HG02678 (cell line): ENCODE measurements at regions not wholly inside any gene's neighbourhood (a gene's known extent, or its start where the extent isn't known, plus 50 kb on each side); places are given as distances from the start of the nearest gene placed in this dataset.

Experiments used
- ATAC-seq: cut with Tn5 transposase; IDR thresholded peaks from one replicate; pipeline ENCODE4 v1.9.1; 2021; ENCODE audit warnings: mild to moderate bottlenecking, moderate library complexity; ENCODE audit not compliant: unreplicated experiment

DNA sequence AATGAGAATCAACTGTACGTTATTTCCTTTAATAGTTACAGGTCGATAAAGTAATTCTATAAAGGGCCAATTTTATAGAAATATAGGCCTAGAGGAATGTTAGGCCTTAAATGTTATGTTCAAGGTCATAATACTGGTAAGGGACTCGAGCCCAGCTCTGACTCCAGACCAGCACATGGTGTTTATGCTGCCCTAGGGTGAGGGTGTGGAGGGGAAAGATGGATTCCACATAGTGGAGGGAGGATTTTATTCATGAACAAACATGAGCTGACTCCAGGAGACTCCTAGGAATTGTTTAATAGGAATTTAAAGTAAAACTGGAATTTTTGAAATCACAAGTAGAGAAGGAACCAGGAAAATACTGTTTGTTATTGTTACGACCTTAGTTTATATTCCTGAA lies 139.9 kb downstream of the LACC1 start:
- no peak for ATAC-seq

DNA sequence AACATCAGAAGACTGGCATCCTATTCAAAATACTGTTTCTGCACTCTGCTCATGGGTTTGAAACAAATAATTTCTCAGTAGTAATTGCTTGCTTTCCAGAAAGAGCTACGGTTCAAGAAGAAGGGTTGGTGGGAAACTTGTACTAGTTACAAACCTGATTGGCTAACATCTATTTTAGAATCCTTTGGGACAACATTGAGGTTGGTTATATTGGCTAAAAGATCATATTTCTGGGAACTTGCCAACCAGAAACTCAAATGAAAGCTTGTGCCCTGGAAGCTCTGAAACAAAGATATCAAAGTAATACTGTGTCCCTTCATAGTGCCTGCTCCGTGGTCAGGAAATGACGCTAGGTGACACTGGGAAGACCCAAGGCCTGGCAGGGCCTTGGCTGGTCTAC lies 141.7 kb downstream of the LACC1 start:
- ATAC-seq, result no peak

DNA sequence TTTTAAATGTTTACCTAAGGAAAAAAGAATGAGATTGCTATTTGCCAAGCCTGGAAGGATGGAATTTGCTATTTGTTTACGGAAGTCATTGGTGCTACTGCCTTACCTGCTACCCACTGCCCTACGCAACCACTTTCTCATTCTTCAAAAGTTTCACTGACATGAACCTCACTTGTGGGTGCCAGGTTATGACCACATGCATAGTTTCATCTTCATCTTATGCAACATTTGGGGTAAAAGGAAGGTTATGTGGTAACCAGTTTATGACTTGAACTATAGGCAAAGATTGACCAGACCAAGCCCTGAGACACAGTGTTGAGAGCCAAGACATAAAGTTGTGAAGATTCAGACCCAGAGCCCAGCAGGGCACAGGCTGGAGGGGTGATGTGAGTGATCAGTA lies 142.5 kb downstream of the LACC1 start:
- ATAC-seq, result no peak

DNA sequence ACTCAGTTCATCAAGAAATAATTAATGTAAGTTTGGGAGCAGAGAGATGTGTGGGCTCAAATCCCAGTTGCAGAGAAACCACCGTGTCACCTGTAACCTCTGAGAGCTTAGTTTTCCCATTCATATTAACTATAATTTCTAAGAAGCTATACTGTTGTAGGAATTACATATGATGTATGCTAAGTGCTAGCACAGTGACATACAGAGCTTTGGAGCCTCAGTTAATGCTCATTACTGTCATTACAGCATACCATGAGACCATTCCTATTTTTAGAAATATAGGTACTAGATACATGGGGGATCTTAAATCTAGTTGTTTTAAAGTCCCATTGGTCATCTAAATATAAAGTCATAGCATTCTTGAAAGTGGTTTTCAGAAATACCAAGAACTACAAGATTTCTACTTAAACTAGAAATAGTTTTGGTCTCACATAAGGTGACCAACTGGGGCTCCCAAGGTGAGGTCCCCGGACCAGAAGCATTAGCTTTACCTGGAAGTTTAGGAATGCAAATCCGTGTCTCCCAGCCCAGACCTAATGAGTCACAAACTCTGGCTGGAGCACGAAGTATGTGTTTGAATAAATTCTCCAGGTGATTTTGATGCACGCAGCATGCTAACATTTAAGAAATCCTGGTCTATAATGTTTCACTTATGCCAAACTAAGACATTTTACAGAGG lies 144.6 kb downstream of the LACC1 start:
- ATAC-seq, result no peak

DNA sequence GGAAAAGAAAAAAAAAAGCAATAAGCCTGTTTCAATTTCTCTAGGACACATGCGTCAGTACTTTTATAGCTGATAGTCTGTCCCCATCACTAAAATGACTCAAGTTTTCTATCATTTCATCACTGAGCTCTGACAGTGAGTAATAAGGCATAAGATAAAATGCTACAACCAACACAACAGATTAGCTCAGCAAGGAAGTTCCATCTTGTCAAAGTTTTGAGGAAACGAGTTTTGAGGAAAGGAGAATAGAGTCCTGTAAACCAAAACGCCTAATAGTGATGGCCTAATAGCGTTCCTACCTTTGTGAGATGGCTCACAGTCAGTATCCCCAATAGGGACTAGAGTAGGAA lies 145.1 kb downstream of the LACC1 start:
- ATAC-seq, result no peak

DNA sequence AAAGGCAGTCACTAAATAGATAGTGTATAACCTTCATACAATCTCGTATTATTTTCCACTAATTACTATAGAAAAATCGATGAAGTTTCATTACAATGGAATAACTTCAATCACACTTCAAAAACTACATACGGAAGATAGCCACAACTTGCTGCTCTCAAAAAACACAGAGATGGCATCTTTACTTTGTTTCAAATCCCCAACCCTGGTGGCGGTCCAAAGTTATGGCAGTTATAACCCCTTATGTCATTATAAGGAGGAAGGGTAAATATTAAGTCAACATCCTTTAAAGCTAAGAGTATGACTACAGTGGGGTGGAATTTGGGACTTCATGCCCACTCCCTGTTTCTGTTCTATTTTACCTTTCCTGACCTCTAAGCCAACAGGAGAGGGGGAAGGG lies 146.5 kb downstream of the LACC1 start:
- no peak for ATAC-seq

DNA sequence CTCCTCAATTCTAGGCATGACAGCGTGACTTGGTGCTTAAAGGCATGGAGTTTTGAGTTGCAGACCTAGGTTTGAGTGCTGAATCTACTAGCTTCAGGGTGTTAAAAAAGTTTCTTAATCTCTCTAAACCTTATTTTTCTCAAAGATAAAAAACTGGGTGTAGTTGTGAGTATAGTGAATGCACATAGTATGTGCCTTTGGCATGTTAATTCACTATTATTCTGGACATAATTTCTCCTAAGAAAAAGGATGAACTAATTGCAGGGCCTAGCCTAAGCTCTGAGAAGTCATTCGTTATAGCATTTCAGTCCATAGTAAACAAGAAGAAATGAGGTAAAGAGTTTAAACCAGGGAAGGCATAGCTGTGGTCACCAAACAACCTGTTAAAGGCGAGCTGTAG lies 149.0 kb downstream of the LACC1 start:
- no peak for ATAC-seq

DNA sequence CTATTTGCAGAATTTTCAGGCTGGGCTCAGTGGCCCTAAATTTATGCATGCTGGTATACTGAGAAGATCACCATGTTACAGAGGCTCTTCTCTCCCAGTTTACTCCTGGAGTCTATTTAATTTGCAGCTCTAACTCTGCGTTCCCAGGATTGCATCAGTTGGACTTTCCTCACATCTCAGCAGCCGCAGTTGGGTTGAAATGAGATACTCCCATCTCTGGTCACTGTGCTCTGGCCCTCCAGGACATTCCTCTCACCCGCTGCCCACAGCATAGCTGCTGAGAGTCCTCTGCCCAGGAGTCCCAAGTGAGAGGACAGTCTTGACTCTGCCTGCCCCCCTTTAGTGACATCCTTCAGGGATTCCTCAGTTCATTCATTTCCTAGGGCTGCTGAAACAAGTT lies 150.9 kb downstream of the LACC1 start:
- ATAC-seq, result no peak

DNA sequence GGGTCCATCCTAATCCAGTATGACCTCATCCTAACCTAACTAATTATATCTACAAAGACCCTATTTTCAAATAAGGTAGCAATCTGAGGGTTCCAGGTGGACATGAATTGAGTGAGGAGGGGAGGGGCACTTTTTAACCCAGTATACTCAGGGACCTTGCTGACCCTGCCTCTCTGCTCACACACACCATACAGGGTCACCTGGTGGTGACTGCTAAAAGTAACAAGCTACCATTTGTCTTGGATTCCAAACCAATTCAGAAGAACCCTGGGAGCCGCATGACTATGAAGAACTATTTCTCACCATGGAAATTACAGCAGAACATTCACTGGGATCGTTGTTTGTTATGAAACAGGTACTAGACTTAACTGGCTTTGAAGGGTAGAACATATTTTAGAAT lies 151.9 kb downstream of the LACC1 start:
- no peak for ATAC-seq

DNA sequence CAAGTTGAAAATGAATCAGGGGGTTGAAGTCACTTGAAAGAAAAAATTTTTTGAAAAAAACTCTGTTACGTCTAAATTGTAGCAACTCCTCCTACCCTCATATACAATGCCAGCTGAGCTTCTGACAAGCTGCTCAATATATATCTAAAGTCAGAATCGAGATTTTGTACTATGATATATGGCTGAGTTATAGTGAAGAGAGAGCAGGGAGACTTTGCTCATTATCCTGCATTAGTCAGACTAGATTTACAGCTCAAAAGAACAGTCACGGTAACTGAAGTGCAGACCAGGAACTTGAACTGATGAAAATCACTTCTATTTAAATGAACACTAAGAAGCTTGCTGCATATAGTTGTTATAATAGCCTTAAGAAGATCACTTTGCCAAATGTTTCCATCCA lies 153.1 kb downstream of the LACC1 start:
- ATAC-seq, result no peak

DNA sequence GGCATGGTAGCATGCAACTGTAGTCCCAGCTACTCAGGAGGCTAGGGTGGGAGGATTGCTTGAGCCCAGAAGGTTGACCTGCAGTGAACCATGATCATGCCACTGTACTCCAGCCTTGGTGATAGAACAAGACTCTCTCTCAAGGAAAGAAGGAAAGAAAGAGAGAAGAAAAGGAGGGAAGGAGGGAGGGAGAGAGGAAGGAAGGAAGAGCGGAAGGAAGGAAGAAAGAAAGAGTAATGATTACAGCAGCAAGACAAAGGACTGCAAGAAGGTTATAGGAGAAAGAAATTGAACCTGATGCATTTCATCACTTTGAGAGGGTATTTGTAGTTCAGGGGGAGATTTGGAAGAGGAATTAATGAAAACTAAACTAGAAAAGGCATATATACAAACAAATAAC lies 155.7 kb downstream of the LACC1 start:
- ATAC-seq, result no peak

DNA sequence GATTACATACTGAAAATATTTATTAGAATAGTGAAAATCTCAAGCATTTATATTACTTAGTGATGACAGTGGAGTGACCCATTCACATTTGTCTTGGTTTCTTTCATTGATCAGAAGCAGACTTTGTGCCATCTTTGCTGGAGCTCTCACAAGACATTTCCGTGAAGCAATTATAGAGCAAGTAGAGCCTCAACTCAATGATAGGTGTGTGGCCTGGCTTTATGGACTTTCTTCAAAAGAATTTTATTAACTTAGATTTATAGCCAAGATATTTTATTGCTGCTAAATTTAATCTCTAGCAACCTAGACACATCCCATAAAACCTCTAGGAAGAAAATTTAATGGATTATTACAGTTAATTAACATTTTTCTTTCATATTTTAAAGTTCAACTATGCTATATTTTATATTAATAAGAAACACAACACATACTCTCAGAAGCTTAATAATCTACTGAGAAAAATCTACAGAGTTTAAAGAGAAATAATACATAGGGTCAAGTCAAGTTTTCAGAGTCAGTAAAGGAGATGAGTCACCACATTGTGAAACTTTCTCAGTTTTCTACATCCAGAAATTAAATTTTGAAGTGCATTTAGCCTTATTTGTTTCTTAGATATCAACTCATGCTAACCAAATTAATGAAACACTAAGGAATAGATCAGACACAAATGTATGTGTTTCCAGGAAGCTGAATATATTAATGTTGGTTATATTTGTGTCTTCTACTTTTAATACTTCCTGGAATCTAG lies 160.5 kb downstream of the LACC1 start:
- no peak for ATAC-seq

DNA sequence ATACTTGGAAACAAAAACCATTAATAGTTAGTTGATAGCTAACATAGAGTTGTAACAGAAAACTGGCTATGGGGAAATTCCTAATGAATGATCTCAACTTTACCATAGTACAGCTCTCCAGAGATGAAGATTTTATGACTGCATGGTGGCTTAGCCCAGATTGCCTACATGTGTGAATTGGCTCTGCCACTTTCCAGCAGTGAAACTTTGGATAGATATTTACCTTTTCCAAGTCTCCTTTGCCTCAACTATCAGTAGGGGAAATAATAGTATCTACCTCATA lies 161.1 kb downstream of the LACC1 start:
- no peak for ATAC-seq

DNA sequence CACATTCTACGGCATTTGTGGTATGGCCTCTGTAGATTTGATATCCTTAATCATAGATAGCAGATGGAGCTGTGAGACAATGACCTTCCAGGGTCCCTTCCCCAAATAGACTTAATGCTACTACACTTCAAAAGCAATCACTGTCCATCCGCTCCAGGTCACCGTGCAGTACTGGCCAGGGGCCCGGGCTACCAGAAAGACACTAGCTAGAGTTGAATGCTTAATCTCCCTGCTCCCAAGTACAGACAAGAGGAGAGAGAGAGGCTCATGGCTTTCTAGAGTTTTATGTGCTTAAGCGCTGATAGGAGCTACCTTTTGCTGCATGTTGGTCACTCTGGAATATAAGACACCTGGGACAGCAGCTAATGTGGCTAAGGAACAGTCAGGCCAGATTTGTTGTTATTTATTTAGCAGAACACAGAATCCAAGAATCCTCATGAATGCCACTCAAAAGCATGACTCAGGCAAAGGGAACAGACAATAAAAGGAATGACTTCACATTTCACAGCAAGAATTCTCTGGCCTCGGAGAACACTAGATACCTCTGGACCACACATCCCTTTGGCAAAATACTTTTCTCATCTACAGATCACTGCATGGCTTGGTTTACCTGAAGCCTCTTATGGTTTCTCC lies 165.0 kb downstream of the LACC1 start:
- ATAC-seq, result no peak

DNA sequence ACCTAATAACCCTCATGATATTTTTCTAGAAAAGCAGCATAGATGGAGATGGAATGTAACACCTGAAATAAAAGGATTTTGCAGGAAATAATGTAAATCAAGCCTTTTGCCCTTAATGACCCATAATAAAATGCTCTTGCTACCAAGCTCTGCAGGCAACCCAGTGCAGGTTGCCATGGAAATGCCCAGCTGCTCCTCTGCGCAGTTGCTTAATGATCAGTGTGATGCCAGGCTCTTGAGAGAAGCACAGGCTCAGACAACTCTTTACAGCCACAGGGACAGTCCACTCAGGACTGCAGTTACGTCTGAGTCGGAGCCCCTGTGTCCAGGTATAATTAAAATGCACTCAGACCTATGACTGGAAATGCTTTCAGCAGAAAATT lies 165.5 kb downstream of the LACC1 start:
- no peak for ATAC-seq

DNA sequence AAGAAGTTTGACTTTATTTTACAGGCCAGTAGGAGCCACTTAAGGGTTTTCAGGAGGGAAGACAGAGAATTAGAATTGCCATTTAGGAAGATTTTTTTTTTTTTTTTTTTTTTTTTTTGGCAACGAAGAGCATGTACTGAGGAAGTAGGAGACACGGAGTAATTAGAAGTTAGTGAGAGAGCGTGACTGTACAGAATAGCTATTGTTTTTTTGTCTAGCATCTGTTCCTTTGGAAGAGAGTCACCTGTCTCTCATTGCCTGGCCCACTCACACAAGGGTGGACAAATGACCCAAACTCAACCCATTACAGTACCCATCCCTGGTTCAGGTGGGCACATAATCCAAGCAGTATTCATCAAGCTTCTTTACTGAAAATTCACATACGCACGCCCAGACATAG lies 166.7 kb downstream of the LACC1 start:
- ATAC-seq, result no peak

DNA sequence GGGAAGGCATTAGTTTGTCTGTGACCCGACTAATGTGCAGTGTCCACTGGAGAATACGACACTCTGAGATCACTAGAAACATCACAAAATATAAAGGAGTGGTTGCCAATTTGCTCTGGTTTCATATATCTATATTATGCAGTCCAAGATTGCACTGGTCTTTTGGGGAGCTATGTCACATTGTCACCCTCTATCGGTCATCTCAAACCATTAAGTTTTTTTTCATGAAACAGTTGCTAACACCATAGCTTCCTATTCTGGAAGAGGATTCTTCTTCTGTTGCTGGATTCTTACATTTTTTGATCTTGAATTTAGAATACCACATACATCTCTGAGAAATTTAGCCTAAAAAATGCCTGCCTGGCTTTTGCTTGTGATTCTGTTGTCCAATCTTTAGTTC lies 168.6 kb downstream of the LACC1 start:
- no peak for ATAC-seq

DNA sequence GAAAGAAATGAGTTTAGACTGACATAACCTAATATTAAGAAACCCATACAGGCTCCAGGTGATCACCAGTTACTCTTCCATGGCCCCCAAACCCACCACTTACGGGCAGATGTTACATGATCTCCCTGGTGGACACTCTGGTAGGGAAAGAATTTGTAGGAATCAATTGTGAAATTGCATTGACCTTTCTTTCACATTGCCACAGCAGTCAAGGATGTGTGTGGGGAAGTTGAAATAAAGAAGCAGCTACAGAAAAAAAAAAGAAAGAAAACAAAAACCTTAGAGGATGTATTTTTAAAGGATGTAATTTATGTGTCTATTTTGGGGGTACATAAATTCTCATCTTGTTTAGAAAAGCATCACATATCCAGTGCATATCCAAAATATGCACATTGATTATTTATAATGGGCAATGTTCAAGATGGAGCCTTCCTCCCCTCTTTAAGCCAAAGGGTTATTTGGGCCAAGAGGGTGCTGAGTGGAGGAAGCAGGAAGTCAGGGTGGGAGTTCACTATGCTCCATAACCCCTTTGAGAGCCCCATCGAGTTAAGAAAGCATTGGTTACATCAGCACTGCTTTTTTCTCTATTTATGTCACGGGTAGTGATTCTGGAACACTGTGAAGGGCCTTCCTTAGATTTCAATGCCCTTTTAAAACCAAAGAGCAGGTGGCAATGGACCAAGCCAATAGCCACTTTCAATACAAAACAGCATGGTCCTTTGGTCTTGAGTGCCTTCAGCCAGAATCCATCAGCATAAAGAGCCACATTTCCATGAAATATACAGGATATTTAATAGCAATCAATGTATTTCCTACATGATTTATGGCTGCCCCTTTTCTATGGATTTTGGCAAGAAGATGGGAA lies 169.6 kb downstream of the LACC1 start:
- no peak for ATAC-seq

DNA sequence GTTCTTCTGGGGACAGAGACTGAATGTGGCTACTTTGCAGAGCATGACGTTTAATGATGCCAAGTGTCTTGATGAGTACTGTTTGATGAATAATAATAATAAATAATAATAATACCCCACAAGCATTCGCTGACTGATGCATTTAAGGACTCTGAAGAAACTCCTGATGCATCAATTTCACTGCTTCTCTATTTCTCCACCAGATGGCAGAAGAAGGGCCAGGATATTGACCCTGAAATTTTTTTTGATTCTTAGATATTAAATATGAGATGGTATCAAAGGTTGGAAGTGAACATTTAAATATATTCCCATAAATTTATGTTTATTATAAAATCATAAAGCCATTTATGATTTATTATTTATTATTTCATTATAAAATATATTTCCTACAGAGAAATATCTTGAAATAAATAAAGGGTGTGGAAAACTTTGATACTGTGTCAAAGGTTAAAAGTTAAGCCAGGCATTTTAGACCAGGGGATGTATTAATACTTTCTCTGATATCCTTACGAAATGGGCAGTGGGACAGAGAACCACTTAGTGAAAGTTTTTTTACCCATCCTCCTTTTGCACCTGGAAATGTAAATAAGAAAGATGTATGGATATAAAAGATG lies 170.9 kb downstream of the LACC1 start:
- ATAC-seq, result no peak

DNA sequence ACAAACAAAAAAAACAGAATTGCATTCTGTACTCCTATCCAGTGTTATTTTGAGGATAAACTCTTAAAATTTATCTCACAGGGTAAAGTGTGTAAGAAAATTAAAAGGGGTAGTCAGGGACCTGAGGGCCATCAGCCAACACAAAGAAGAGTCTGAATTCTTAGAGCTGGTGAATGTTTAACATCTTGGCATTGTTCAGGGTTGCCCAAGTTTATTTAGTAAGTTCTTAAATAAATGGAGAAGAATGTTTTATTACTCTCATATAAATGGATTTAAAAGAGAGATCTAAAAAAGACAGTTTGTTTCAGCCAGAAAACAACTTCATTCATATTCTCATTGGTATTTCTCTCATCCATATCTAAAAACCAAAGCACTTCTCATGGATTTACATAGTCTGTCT lies 171.7 kb downstream of the LACC1 start:
- no peak for ATAC-seq

DNA sequence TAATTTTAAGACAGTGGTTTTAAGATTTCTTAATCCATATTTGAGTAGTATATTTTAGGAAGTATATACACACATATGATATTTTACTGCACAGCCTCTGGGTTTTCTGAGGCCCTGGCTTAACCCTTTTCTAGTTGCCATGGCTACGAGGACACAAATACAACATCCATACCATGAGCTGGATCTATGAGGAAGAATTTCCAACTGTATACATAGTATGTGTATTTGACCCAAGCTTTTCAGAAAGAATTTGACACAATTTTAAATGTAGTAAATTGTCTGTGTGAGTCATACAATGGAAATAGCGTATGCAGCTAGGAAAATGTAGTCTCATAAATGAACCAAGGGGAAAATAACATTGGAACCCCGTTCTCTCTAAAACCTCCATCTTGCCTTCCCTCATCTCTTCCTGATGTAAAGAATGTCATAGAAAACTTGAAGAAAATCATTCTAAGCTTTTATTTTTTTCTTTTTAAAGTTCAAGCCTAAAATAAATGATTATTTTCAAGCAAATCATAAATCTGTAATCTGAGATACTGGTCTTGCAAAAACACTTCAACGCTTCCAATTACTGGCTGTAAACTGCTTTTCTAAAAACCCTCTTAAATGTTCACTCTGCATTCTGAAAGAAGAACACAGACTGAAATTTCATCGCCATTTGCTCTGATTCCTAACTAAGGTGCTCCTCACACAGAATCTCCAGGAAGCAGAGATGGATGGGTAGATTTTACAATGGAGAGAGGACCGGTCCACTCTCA lies 172.4 kb downstream of the LACC1 start:
- no peak for ATAC-seq
